ENCODE measurements at regions not wholly inside any gene's neighbourhood (a gene's known extent, or its start where the extent isn't known, plus 50 kb on each side); places are given as distances from the start of the nearest gene placed in this dataset.

- no peaks in the 10 kb centered on the region for H3K9me3 Mint-ChIP-seq (ENCODE audit: low read depth)
Measured at GRCh38 chr1:190578017-190578416, 100.4 kb upstream of the BRINP3 start.

GRCh38 chr1:190578526-190578925 is 100.9 kb upstream of the BRINP3 start:
- H3K9me3 Mint-ChIP-seq (ENCODE audit: low read depth) = no peaks in the 10 kb centered on the region
- no peak overlapping the region for H3K27ac Mint-ChIP-seq
- TF ChIP-seq, protein P1, sequence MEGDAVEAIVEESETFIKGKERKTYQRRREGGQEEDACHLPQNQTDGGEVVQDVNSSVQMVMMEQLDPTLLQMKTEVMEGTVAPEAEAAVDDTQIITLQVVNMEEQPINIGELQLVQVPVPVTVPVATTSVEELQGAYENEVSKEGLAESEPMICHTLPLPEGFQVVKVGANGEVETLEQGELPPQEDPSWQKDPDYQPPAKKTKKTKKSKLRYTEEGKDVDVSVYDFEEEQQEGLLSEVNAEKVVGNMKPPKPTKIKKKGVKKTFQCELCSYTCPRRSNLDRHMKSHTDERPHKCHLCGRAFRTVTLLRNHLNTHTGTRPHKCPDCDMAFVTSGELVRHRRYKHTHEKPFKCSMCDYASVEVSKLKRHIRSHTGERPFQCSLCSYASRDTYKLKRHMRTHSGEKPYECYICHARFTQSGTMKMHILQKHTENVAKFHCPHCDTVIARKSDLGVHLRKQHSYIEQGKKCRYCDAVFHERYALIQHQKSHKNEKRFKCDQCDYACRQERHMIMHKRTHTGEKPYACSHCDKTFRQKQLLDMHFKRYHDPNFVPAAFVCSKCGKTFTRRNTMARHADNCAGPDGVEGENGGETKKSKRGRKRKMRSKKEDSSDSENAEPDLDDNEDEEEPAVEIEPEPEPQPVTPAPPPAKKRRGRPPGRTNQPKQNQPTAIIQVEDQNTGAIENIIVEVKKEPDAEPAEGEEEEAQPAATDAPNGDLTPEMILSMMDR (IDR thresholded peaks at IDR 0.05; ENCODE audit: unreplicated experiment) = no peak
- no peaks in the 10 kb centered on the region for H3K36me3 Mint-ChIP-seq (ENCODE audit: insufficient read depth)
- no peak for DNase-seq (ENCODE audit: low spot score, unreplicated experiment)
- H3K4me3 Mint-ChIP-seq (ENCODE audit: low read depth) = no peak overlapping the region
- H3K27me3 Mint-ChIP-seq = peaks cover 9% of the 10 kb centered on the region
- H3K4me1 Mint-ChIP-seq (ENCODE audit: low read depth) = no peaks in the 10 kb centered on the region

More at GRCh38 chr1:190578017-190578416, 100.4 kb upstream of the BRINP3 start:
- DNase-seq (ENCODE audit: low spot score, unreplicated experiment) = no peak
- Mint-ChIP-seq H3K36me3 (ENCODE audit: insufficient read depth) (no peaks in the 10 kb centered on the region), H3K4me1 (ENCODE audit: low read depth) (no peaks in the 10 kb centered on the region), H3K27ac (no peak overlapping the region), H3K4me3 (ENCODE audit: low read depth) (no peak overlapping the region), H3K27me3 (peaks cover 9% of the 10 kb centered on the region)
- TF ChIP-seq, protein P1 (IDR thresholded peaks at IDR 0.05; ENCODE audit: unreplicated experiment) = no peak

GRCh38 chr1:190579552-190580193 is 102.0 kb upstream of the BRINP3 start:
- H3K9me3 Mint-ChIP-seq (ENCODE audit: low read depth) = peaks cover 2% of the 10 kb centered on the region
- peaks cover 7% of the 10 kb centered on the region for H3K27me3 Mint-ChIP-seq
- no peak overlapping the region for H3K4me3 Mint-ChIP-seq (ENCODE audit: low read depth)
- TF ChIP-seq, protein P1 (IDR thresholded peaks at IDR 0.05; ENCODE audit: unreplicated experiment) = no peak
- no peaks in the 10 kb centered on the region for H3K4me1 Mint-ChIP-seq (ENCODE audit: low read depth)
- H3K27ac Mint-ChIP-seq = no peak overlapping the region
- no peak for DNase-seq (ENCODE audit: low spot score, unreplicated experiment)
- no peaks in the 10 kb centered on the region for H3K36me3 Mint-ChIP-seq (ENCODE audit: insufficient read depth)

DNA sequence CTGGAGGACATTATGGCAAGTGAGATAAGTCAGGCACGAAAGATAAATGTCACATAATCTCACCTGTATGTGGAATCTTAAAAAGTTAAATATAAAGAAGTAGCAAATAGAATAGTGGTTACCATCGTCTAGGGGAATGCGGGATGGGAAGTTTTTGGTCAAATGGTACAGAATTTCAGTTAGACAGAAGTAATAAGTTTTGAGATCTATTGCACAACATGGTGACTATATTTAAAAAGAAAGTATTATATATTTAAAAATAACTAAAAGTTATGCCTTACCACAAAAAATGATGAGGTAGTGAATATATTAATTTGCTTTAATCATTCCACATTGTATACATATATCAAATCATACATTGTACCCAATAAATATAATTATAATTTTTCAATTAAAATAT is 106.2 kb upstream of the BRINP3 start:
- no peaks in the 10 kb centered on the region for H3K27me3 Mint-ChIP-seq
- H3K4me1 Mint-ChIP-seq (ENCODE audit: low read depth) = no peaks in the 10 kb centered on the region
- H3K4me3 Mint-ChIP-seq (ENCODE audit: low read depth) = no peak overlapping the region
- TF ChIP-seq, protein P1 (IDR thresholded peaks at IDR 0.05; ENCODE audit: unreplicated experiment) = no peak
- no peak overlapping the region for H3K27ac Mint-ChIP-seq
- DNase-seq (ENCODE audit: low spot score, unreplicated experiment) = no peak
- H3K9me3 Mint-ChIP-seq (ENCODE audit: low read depth) = peaks cover 5% of the 10 kb centered on the region
- H3K36me3 Mint-ChIP-seq (ENCODE audit: insufficient read depth) = no peaks in the 10 kb centered on the region

DNA sequence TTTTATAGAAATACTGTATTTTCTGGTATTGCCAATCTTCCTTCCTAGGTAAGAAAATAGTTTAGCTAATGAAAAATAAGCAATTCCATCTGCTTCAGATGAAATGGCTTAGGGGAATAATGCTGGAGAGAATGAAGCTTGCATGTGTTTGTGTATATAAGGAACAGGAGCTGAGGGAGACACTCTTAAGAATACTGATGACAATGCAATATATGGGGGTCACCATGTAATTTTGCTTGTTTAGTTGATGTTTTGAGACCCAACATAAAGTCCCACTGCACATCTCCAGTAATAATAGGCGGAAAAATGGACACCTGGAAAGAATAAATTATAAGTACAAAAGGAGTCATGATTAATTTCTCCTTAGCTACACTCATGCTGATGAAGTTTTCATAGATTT is 110.8 kb upstream of the BRINP3 start:
- Mint-ChIP-seq H3K27me3 (no peaks in the 10 kb centered on the region), H3K4me1 (ENCODE audit: low read depth) (no peaks in the 10 kb centered on the region), H3K36me3 (ENCODE audit: insufficient read depth) (no peaks in the 10 kb centered on the region), H3K9me3 (ENCODE audit: low read depth) (peaks cover 5% of the 10 kb centered on the region), H3K4me3 (ENCODE audit: low read depth) (no peak overlapping the region), H3K27ac (no peak overlapping the region)
- no peak for DNase-seq (ENCODE audit: low spot score, unreplicated experiment)
- TF ChIP-seq, protein P1 (IDR thresholded peaks at IDR 0.05; ENCODE audit: unreplicated experiment) = no peak

Data from progenitor cell of endocrine pancreas (in vitro differentiated cells).